SU-DHL-6 (cell line): ENCODE measurements at regions not wholly inside any gene's neighbourhood (a gene's known extent, or its start where the extent isn't known, plus 50 kb on each side); places are given as distances from the start of the nearest gene placed in this dataset.

Source experiments
- H2AFZ ChIP-seq: fragments of 200-600 bp; sonication (generic); 2 replicates; pipeline ENCODE4 v1.6.1; 2014; ENCODE audit warnings: low read depth, mild to moderate bottlenecking, moderate library complexity, mixed read lengths, antibody characterized with exemption, low read length; ENCODE audit not compliant: severe bottlenecking
- H3F3A ChIP-seq: fragments of 200-600 bp; shearing (Covaris generic); 2 replicates; pipeline ENCODE4 v1.6.0; 2016; ENCODE audit warnings: antibody characterized with exemption, mild to moderate bottlenecking; ENCODE audit not compliant: insufficient read depth
- H3K27ac ChIP-seq: fragments of 200-600 bp; sonication (generic); 2 replicates; pipeline ENCODE4 v1.5.1; 2016; ENCODE audit warnings: low read depth, mild to moderate bottlenecking, low read length, moderate library complexity, mixed read lengths
- H3K27me3 ChIP-seq: fragments of 200-600 bp; sonication (generic), shearing (Covaris generic); 2 replicates; pipeline ENCODE4 v1.6.0; 2014; ENCODE audit warnings: mild to moderate bottlenecking, low read length
- H3K36me3 ChIP-seq: fragments of 200-600 bp; sonication (generic); 2 replicates; pipeline ENCODE4 v1.6.1; 2014; ENCODE audit warnings: mild to moderate bottlenecking, low read length, mixed read lengths
- H3K4me2 ChIP-seq: fragments of 300-600, 200-600 bp; shearing (Covaris generic), sonication (generic); 2 replicates; pipeline ENCODE4 v1.6.0; 2014; ENCODE audit warnings: low read length, low read depth, mild to moderate bottlenecking; ENCODE audit not compliant: poor library complexity, severe bottlenecking
- H3K4me3 ChIP-seq: fragments of 200-600 bp; sonication (generic); 2 replicates; pipeline ENCODE4 v1.5.1; 2014; ENCODE audit warnings: antibody characterized with exemption, low read length, mild to moderate bottlenecking, mixed read lengths; ENCODE audit not compliant: insufficient read depth, poor library complexity, severe bottlenecking
- H3K79me2 ChIP-seq: fragments of 200-600 bp; sonication (generic); 2 replicates; pipeline ENCODE4 v1.6.1; 2014; ENCODE audit warnings: mild to moderate bottlenecking, low read length, moderate library complexity; ENCODE audit not compliant: insufficient read depth
- H3K9ac ChIP-seq: fragments of 200-600 bp; sonication (generic); 2 replicates; pipeline ENCODE4 v1.7.0; 2014; ENCODE audit warnings: mild to moderate bottlenecking, low read length
- H3K9me2 ChIP-seq: fragments of 200-600 bp; sonication (generic); replicated peaks from 2 replicates; pipeline ENCODE4 v1.6.1; 2014; ENCODE audit warnings: low read length; ENCODE audit not compliant: insufficient read depth
- H3K9me3 ChIP-seq: fragments of 200-600 bp; sonication (generic); 2 replicates; pipeline ENCODE4 v1.6.1; 2014; ENCODE audit warnings: low read length, mixed read lengths; ENCODE audit not compliant: insufficient read depth
- H4K20me1 ChIP-seq: fragments of 200-600 bp; sonication (generic); 2 replicates; pipeline ENCODE4 v1.6.1; 2014; ENCODE audit warnings: low read depth, mild to moderate bottlenecking, antibody characterized with exemption, low read length, moderate library complexity, mixed read lengths
- EZH2phosphoT487 ChIP-seq: fragments of 200-600 bp; sonication (generic), shearing (Covaris generic); conservative IDR thresholded peaks from 2 replicates; pipeline ENCODE4 v1.6.1; 2018; ENCODE audit warnings: mild to moderate bottlenecking, antibody characterized with exemption, low read length, moderate library complexity, mixed read lengths
- TF ChIP-seq, protein P1 (sequence below): fragments of 200-600 bp; sonication (generic); IDR thresholded peaks from one replicate; pipeline ENCODE4 v1.5.1; 2017; ENCODE audit warnings: antibody characterized with exemption, mild to moderate bottlenecking, low read length, moderate library complexity; ENCODE audit not compliant: insufficient read depth, poor library complexity, severe bottlenecking

DNA sequence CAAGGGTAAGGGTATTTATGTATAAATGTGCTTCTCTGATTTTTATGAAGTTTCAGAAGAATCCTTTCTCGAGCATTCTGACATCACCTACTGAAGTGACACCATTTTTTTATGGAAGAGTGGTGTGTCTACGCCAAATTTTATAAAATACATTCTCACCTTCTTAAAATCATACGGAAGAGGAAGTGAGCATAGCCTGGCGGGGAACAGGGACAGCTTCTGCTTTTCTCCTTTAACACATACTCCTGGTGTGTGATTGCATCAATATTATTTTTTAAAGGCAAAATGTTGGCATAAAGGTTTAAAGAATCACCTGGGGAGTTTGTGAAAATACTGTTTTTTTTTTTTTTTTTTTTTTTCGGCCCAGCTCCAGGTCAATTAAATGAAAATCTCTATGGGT is 733.6 kb upstream of the MAN1A1 start:
- Histone ChIP-seq H3K27me3 (no peaks in the 10 kb centered on the region), H3K9ac (no peak overlapping the region), H3K79me2 (no peaks in the 10 kb centered on the region), H3K36me3 (no peaks in the 10 kb centered on the region), H3K27ac (no peak overlapping the region), H2AFZ (no peak overlapping the region), H3K9me3 (no peaks in the 10 kb centered on the region), H3K9me2 (no peaks in the 10 kb centered on the region), H3K4me2 (no peak overlapping the region), H4K20me1 (no peaks in the 10 kb centered on the region), H3K4me3 (no peak overlapping the region), H3F3A (no peaks in the 10 kb centered on the region)
- TF ChIP-seq, protein P1, sequence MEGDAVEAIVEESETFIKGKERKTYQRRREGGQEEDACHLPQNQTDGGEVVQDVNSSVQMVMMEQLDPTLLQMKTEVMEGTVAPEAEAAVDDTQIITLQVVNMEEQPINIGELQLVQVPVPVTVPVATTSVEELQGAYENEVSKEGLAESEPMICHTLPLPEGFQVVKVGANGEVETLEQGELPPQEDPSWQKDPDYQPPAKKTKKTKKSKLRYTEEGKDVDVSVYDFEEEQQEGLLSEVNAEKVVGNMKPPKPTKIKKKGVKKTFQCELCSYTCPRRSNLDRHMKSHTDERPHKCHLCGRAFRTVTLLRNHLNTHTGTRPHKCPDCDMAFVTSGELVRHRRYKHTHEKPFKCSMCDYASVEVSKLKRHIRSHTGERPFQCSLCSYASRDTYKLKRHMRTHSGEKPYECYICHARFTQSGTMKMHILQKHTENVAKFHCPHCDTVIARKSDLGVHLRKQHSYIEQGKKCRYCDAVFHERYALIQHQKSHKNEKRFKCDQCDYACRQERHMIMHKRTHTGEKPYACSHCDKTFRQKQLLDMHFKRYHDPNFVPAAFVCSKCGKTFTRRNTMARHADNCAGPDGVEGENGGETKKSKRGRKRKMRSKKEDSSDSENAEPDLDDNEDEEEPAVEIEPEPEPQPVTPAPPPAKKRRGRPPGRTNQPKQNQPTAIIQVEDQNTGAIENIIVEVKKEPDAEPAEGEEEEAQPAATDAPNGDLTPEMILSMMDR, result no peak
- TF ChIP-seq EZH2phosphoT487, result no peak

DNA sequence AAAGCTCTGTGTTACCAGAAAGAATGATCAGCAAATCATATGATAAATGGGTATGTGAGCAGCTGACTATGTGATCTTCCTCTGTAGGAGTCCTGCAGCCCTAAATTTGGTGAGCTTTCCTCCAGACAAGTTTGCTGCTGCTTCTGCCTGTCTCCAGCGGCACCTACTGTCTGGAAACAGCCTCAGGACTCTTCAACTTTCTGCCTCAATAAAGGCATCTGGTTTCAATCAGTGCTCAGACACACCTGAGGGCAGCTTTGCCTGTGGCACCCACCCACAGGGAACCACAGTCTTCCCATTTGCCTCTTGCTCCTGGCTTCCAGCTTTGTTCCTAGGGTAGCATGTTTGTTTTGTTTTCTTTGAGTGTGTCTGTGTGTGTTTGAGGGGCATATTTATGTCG is 727.9 kb upstream of the MAN1A1 start:
- TF ChIP-seq EZH2phosphoT487, result no peak
- TF ChIP-seq, protein P1, result no peak
- H3F3A ChIP-seq, result no peaks in the 10 kb centered on the region
- H3K4me2 ChIP-seq, result no peak overlapping the region
- no peak overlapping the region for H3K9ac ChIP-seq
- H4K20me1 ChIP-seq, result no peaks in the 10 kb centered on the region
- H3K79me2 ChIP-seq, result no peaks in the 10 kb centered on the region
- no peaks in the 10 kb centered on the region for H3K27me3 ChIP-seq
- no peaks in the 10 kb centered on the region for H3K36me3 ChIP-seq
- no peaks in the 10 kb centered on the region for H3K9me2 ChIP-seq
- H3K27ac ChIP-seq, result no peak overlapping the region
- H2AFZ ChIP-seq, result no peak overlapping the region
- H3K4me3 ChIP-seq, result no peak overlapping the region
- no peaks in the 10 kb centered on the region for H3K9me3 ChIP-seq

DNA sequence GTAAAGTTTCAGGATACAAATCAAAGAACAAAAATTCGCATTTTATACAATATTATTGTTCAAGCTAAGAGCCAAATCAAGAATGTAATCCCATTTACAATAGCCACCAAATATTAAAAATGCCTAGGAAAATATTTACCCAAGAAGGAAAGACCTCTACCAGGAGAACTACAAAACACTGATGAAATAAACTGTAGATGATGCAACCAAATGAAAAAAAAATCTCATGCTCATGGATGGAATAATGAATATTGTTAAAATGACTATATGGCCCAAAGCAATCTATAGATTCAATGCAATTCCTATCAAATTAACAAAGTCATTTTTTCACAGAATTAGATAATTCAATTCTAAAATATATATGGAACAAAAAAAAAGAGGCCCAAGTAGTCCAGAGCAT is 708.8 kb upstream of the MAN1A1 start:
- no peaks in the 10 kb centered on the region for H3K36me3 ChIP-seq
- H3K9ac ChIP-seq, result no peak overlapping the region
- no peaks in the 10 kb centered on the region for H3K9me2 ChIP-seq
- TF ChIP-seq, protein P1, result no peak
- no peak for TF ChIP-seq EZH2phosphoT487
- no peaks in the 10 kb centered on the region for H3K79me2 ChIP-seq
- H2AFZ ChIP-seq, result no peak overlapping the region
- H3K27me3 ChIP-seq, result no peaks in the 10 kb centered on the region
- H3K4me2 ChIP-seq, result no peak overlapping the region
- H3K9me3 ChIP-seq, result no peaks in the 10 kb centered on the region
- H3F3A ChIP-seq, result no peaks in the 10 kb centered on the region
- no peak overlapping the region for H3K27ac ChIP-seq
- H4K20me1 ChIP-seq, result no peaks in the 10 kb centered on the region
- H3K4me3 ChIP-seq, result no peak overlapping the region
